GM18867 (cell line): ENCODE measurements at regions not wholly inside any gene's neighbourhood (a gene's known extent, or its start where the extent isn't known, plus 50 kb on each side); places are given as distances from the start of the nearest gene placed in this dataset.
"Not testable (repeated sequence)": the region's sequence is repeated elsewhere in the genome, so short reads cannot be mapped to it uniquely, and the experiment has no call there.

Experiments
- ATAC-seq: cut with Tn5 transposase; IDR thresholded peaks from one replicate; pipeline ENCODE4 v1.9.1; 2021; ENCODE audit warnings: mild to moderate bottlenecking, moderate library complexity; ENCODE audit not compliant: unreplicated experiment

DNA sequence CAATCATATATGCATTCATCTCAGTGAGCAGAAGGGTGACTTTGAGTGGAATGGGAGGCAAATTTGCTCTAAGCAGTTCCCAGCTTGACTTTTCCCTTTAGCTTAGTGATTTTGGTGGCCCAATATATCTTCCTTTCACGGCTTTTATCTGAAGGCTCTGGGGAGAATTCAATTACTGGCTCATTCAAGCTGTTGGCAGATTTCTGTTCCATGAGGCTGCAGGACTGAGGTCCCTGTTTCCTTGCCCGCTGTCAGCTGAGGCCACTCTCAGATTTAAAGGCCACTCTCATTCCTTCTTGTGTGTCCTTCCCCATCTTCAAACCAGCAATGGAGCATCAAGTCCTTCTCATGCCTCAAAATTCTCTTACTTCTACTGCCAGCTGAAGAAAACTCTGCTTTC lies 170.4 kb upstream of the ATP10A start:
- no peak for ATAC-seq

DNA sequence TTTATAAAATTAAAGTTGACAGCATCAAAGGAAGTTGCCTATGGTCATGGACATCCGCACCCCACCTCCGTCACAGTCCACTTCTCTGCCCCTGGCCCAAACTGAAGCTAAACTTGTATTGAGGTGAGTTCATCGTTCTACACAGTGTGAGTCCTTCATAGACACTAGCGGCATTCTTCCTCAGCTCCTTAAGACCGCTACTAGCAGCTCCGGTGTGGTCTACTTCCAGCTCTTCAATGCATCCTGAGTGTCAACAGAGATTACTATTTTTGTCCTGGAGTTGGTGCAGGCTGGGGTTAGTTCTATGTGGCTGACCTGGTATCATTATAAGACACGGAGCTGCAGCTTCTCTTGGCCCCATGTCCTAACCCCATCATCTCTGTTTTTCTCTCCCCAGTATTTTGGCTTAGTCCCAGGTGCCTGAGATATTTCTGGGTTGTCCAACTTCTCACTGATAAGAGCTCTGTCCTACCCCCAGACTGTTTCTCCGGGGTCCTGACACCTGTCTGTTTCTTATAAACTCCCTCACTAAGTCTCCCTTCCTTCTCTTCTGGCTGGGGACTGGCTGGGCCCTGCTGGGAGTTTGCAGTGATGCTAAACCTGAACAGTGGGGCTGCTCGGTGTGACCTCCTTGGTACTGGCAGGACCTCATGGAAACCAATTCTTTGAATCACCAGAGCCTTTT lies 169.2 kb upstream of the ATP10A start:
- ATAC-seq = no peak

GRCh38 chr15:26029586-26029985 lies 166.5 kb upstream of the ATP10A start:
- ATAC-seq = not testable (repeated sequence)

GRCh38 chr15:26029146-26029545 lies 166.0 kb upstream of the ATP10A start:
- ATAC-seq = no peak

DNA sequence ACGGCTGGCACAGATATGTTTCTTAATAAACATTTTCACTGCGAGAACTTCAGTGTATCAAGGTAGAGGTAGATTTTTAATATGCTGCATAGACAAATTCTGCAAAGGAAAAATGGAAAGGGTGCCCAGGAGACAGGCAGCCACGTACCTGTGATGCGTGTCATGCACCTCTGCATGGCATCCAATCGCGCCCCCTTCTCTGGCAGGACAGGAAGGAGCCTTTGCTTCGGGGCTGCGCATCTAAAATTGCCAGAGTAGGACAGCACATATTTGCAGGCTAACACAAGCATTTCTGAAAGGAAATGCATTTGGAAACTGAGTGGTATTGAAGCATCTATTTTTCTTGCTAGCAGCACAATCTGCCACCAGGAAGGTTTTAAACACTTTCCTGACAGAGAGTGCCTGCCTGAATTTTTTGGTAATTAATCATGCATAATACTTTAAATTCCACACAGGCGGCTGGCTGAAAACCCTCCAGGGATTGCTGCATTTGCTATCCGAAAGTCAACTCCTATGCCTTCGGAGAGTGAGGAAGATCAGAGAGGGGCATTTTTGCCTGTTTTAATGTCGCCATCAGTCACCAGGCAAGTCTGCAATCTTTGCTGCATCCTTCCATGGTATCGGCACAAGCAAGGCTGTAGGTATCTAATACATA lies 165.1 kb upstream of the ATP10A start:
- ATAC-seq = no peak

DNA sequence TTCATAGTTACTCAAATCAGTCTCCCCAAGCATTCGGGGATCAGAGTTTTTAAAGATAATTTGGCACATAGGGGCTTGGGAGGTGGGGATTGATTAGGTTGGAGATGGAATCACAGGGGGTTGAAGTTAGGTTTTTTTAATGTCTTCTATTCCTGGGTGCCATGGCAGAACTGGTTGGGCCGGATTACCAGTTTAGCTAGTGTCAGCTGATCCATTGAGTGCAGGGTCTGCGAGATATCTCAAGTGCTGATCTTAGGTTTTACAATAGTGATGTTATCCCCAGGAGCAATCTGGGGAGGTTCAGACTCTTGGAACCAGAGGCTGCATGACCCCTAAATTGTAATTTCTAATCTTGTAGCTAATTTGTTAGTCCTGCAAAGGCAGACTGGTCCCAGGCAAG lies 163.5 kb upstream of the ATP10A start:
- not testable (repeated sequence) for ATAC-seq

DNA sequence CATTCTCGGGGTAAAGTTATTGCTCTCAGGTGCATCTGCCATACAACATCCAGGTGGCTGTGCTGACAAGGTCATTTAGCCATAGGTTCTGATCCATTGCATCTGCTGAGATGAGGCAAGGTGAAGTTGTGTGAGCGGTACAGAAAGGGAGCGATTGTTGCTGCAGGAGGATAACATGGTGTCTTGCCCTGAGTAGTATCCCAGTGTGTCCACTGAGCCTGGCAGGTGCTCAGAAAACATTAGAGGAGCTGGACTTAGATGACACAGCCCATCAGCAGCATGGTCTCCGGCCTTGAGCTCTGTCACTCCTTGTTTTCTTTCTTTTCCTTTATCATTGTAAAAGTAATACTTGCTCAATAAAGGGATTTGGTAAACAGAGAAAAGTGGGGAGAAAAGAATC lies 161.1 kb upstream of the ATP10A start:
- ATAC-seq = no peak

GRCh38 chr15:26023691-26024090 lies 160.6 kb upstream of the ATP10A start:
- no peak for ATAC-seq

- no peak for ATAC-seq
These were observed 160.1 kb upstream of the ATP10A start for GRCh38 chr15:26023231-26023630.

DNA sequence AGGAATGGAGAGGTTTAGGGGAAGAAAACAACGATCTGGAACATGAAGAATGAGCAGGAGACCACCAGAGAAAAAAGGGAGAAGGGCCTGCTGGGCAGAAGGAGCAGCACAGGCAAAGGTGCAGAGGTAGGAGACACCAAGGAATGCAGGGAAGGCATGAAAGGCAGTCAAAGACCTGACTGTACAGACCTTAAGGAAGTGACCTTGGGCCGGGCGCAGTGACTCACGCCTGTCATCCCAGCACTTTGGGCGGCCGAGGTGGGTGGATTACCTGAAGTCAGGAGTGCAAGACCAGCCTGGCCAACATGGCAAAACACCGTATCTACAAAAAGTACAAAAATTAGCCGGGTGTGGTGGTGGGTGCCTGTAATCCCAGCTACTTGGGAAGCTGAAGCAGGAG lies 157.7 kb upstream of the ATP10A start:
- no peak for ATAC-seq

- ATAC-seq = no peak
These were observed 154.5 kb upstream of the ATP10A start for GRCh38 chr15:26017665-26018064.

- ATAC-seq = no peak
These were observed 152.5 kb upstream of the ATP10A start for GRCh38 chr15:26015516-26016075.

- no peak for ATAC-seq
These were observed 150.9 kb upstream of the ATP10A start for GRCh38 chr15:26013981-26014380.

- no peak for ATAC-seq
These were observed 148.8 kb upstream of the ATP10A start for GRCh38 chr15:26011916-26012315.

- ATAC-seq = no peak
These were observed 144.0 kb upstream of the ATP10A start for GRCh38 chr15:26007151-26007550.

GRCh38 chr15:26001201-26001600 lies 138.1 kb upstream of the ATP10A start:
- ATAC-seq = no peak

- ATAC-seq = no peak
These were observed 130.4 kb upstream of the ATP10A start for GRCh38 chr15:25993506-25993905.

DNA sequence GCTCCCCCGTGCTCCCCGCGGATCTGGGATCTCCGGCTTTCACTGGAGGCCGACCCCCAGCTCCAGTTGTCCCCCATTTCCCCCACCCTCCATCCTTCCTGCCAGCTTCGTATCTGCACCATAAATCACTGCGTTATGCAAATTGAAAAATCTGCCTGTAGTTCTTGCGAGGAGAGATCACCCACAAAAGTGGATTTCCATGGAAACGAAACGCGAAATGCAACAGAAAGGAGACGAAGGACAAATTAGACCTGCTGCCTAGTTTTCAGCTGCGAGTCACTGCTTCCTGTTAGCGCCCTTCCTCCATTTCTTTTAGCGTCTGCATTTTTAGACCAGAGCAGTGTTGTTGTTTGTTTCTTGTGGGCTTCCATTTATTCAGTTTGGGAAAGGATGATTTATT lies 127.1 kb upstream of the ATP10A start:
- no peak for ATAC-seq

DNA sequence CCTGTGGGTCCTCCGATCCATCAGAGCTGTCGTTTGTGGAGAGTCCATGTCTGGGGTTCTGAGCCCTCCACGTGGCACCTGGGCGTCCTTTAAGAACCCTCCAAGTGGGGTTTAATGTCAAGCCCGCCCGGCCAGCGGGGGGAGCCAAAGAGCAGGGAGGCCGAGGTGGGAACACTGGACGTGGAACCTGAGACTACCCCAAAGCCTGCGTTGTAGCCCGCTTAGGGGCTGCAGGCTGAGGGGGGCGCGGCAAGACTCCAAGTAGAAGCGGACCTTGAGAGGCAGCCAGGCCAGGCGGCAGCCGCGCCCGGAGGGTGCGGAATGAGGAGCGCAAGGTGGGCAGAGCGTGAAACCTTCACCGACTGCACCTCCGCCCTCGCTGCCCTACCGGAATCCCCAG lies 126.2 kb upstream of the ATP10A start:
- ATAC-seq = no peak

DNA sequence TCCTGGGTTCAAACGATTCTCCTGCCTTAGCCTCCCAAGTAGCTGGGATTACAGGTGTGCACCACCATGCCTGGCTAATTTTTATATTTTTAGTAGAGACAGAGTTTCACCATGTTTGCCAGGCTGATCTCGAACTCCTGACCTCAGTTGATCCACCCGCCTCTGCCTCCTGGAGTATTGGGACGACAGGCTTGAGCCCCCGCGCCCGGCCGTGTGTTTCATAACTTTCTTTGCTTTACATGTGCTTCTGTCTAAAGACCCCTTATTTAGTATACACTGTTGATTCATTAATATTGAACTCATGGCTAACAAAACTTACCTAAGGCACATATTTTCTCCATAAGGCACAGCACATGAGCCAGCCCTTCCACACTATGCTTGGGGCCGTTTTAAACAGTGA lies 125.6 kb upstream of the ATP10A start:
- ATAC-seq = not testable (repeated sequence)

- ATAC-seq = no peak
These were observed 124.5 kb upstream of the ATP10A start for GRCh38 chr15:25987638-25988037.

GRCh38 chr15:25985165-25985564 lies 122.0 kb upstream of the ATP10A start:
- no peak for ATAC-seq
